ENCODE measurements at regions not wholly inside any gene's neighbourhood (a gene's known extent, or its start where the extent isn't known, plus 50 kb on each side); places are given as distances from the start of the nearest gene placed in this dataset.

DNA sequence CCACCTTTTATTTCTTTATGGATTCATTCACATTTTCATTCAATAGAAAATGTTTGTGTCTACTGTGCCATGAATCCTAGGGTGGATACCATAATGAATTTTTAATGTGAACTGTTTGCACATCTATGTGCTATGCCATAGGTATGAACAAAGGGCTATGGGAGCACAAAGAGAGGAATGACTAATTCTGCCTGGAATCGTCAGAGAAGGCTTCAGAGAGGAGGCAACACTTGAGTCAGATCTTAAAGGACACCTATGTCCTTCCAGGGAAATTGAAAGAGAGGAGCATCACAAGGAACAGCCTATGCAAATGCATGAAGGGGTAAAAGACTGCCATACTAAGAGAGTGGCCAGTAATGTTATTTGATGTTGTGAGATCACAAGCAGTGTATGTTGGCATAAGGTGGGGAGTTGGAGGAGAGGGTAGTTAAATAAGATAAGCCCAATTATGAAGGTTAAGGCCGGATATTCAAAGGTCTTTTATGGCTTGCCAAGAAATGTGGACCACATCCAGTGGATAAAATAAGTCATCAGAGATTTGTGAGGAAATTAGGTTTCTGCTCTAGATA, 246.7 kb downstream of the GRIN2B start:
- TF ChIP-seq NR2F2 (IDR thresholded peaks at IDR 0.05; ENCODE audit: borderline replicate concordance, low read depth) (no peak), YY1 (IDR thresholded peaks at IDR 0.05; ENCODE audit: insufficient read depth, insufficient replicate concordance, low read depth, low read length) (no peak)

Data from HepG2 (cell line).